Osteocyte (in vitro differentiated cells): ENCODE measurements at regions not wholly inside any gene's neighbourhood (a gene's known extent, or its start where the extent isn't known, plus 50 kb on each side); places are given as distances from the start of the nearest gene placed in this dataset.

ENCODE experiments used
- DNase-seq: peaks from one replicate; pipeline ENCODE4 v3.0.0; 2021; ENCODE audit warnings: mixed read lengths; ENCODE audit not compliant: unreplicated experiment; ENCODE audit errors: extremely low spot score
- H3K27ac Mint-ChIP-seq: one replicate; pipeline ENCODE4 v1.8.0; 2021; ENCODE audit warnings: mild to moderate bottlenecking, mixed read lengths; ENCODE audit not compliant: unreplicated experiment
- H3K27me3 Mint-ChIP-seq: one replicate; pipeline ENCODE4 v1.8.0; 2021; ENCODE audit warnings: mixed read lengths; ENCODE audit not compliant: unreplicated experiment
- H3K36me3 Mint-ChIP-seq: one replicate; pipeline ENCODE4 v1.8.0; 2021; ENCODE audit warnings: mixed read lengths; ENCODE audit not compliant: unreplicated experiment
- H3K4me1 Mint-ChIP-seq: one replicate; pipeline ENCODE4 v1.8.0; 2021; ENCODE audit warnings: mixed read lengths; ENCODE audit not compliant: unreplicated experiment
- H3K4me3 Mint-ChIP-seq: one replicate; pipeline ENCODE4 v1.8.0; 2021; ENCODE audit warnings: mild to moderate bottlenecking, moderate library complexity, mixed read lengths; ENCODE audit not compliant: unreplicated experiment
- H3K9me3 Mint-ChIP-seq: one replicate; pipeline ENCODE4 v1.8.0; 2021; ENCODE audit warnings: mixed read lengths; ENCODE audit not compliant: unreplicated experiment
- CTCF ChIP-seq: fragments of 200-600 bp; sonication (generic); IDR thresholded peaks from 2 replicates; pipeline ENCODE4 v1.5.0; 2021; ENCODE audit warnings: antibody characterized with exemption, mild to moderate bottlenecking, moderate library complexity

GRCh38 chr22:47997612-47998011, 1235.2 kb downstream of the TBC1D22A start:
- TF ChIP-seq CTCF = no peak
- H3K4me3 Mint-ChIP-seq = no peak overlapping the region
- no peaks in the 10 kb centered on the region for H3K4me1 Mint-ChIP-seq
- no peak for DNase-seq
- no peak overlapping the region for H3K27ac Mint-ChIP-seq
- no peaks in the 10 kb centered on the region for H3K27me3 Mint-ChIP-seq
- peaks cover 3% of the 10 kb centered on the region for H3K9me3 Mint-ChIP-seq
- no peaks in the 10 kb centered on the region for H3K36me3 Mint-ChIP-seq

GRCh38 chr22:47997052-47997590, 1234.7 kb downstream of the TBC1D22A start:
- H3K9me3 Mint-ChIP-seq = peaks cover 3% of the 10 kb centered on the region
- H3K27me3 Mint-ChIP-seq = no peaks in the 10 kb centered on the region
- no peaks in the 10 kb centered on the region for H3K36me3 Mint-ChIP-seq
- no peaks in the 10 kb centered on the region for H3K4me1 Mint-ChIP-seq
- DNase-seq = no peak
- H3K4me3 Mint-ChIP-seq = no peak overlapping the region
- no peak for TF ChIP-seq CTCF
- no peak overlapping the region for H3K27ac Mint-ChIP-seq

GRCh38 chr22:47996446-47996857, 1234.0 kb downstream of the TBC1D22A start:
- DNase-seq = no peak
- Mint-ChIP-seq H3K36me3 (no peaks in the 10 kb centered on the region), H3K4me1 (no peaks in the 10 kb centered on the region), H3K27me3 (no peaks in the 10 kb centered on the region), H3K9me3 (peaks cover 3% of the 10 kb centered on the region), H3K27ac (no peak overlapping the region), H3K4me3 (no peak overlapping the region)
- TF ChIP-seq CTCF = no peak

GRCh38 chr22:47995718-47996117, 1233.3 kb downstream of the TBC1D22A start:
- Mint-ChIP-seq H3K36me3 (no peaks in the 10 kb centered on the region), H3K27ac (no peak overlapping the region)
- TF ChIP-seq CTCF = no peak

GRCh38 chr22:47995264-47995627, 1232.8 kb downstream of the TBC1D22A start:
- Mint-ChIP-seq H3K27ac (no peak overlapping the region), H3K36me3 (no peaks in the 10 kb centered on the region), H3K27me3 (no peaks in the 10 kb centered on the region), H3K4me3 (no peak overlapping the region), H3K4me1 (no peaks in the 10 kb centered on the region), H3K9me3 (peaks cover 3% of the 10 kb centered on the region)
- no peak for DNase-seq
- TF ChIP-seq CTCF = no peak

More at GRCh38 chr22:47995718-47996117, 1233.3 kb downstream of the TBC1D22A start:
- Mint-ChIP-seq H3K27me3 (no peaks in the 10 kb centered on the region), H3K9me3 (peaks cover 3% of the 10 kb centered on the region), H3K4me1 (no peaks in the 10 kb centered on the region), H3K4me3 (no peak overlapping the region)
- no peak for DNase-seq
